ENCODE measurements at regions not wholly inside any gene's neighbourhood (a gene's known extent, or its start where the extent isn't known, plus 50 kb on each side); places are given as distances from the start of the nearest gene placed in this dataset.
A peak's percentile ranks its signal among the peaks of the same experiment; 100 is the strongest.
"Not testable (repeated sequence)": the region's sequence is repeated elsewhere in the genome, so short reads cannot be mapped to it uniquely, and the experiment has no call there.

GRCh38 chr4:4037399-4038138 is 189.2 kb downstream of the OTOP1 start:
- H3K27ac Mint-ChIP-seq; H3K9me3 Mint-ChIP-seq; H3K4me1 Mint-ChIP-seq (ENCODE audit: low read depth); ATAC-seq (replicated peaks in 1 of 2); H3K36me3 Mint-ChIP-seq (ENCODE audit: insufficient read depth in 2 of 2); H3K4me3 Mint-ChIP-seq; DNase-seq: not testable (repeated sequence)
- peaks cover 14% of the 10 kb centered on the region for H3K27me3 Mint-ChIP-seq (ENCODE audit: low read depth)

GRCh38 chr4:4045823-4046222 is 180.9 kb downstream of the OTOP1 start:
- H3K9me3 Mint-ChIP-seq; H3K27ac Mint-ChIP-seq; DNase-seq; H3K36me3 Mint-ChIP-seq (ENCODE audit: insufficient read depth in 2 of 2); ATAC-seq (replicated peaks in 1 of 2); H3K4me3 Mint-ChIP-seq: not testable (repeated sequence)
- Mint-ChIP-seq H3K4me1 (ENCODE audit: low read depth) (peaks cover 15% of the 10 kb centered on the region), H3K27me3 (ENCODE audit: low read depth) (peaks cover 42% of the 10 kb centered on the region)

- not testable (repeated sequence) for DNase-seq; H3K9me3 Mint-ChIP-seq; H3K36me3 Mint-ChIP-seq (ENCODE audit: insufficient read depth in 2 of 2); ATAC-seq (replicated peaks in 1 of 2); H3K27ac Mint-ChIP-seq; H3K4me3 Mint-ChIP-seq
- peaks cover 42% of the 10 kb centered on the region for H3K27me3 Mint-ChIP-seq (ENCODE audit: low read depth)
- peaks cover 15% of the 10 kb centered on the region for H3K4me1 Mint-ChIP-seq (ENCODE audit: low read depth)
Observed at GRCh38 chr4:4046686-4047085, 180.0 kb downstream of the OTOP1 start.

- Mint-ChIP-seq H3K4me3 (peak overlapping the region; percentile 41 to 57), H3K27me3 (ENCODE audit: low read depth) (peaks cover 42% of the 10 kb centered on the region), H3K4me1 (ENCODE audit: low read depth) (peaks cover 15% of the 10 kb centered on the region)
- not testable (repeated sequence) for DNase-seq; H3K9me3 Mint-ChIP-seq; H3K36me3 Mint-ChIP-seq (ENCODE audit: insufficient read depth in 2 of 2); H3K27ac Mint-ChIP-seq; ATAC-seq (replicated peaks in 1 of 2)
Observed at GRCh38 chr4:4047202-4047601, 179.5 kb downstream of the OTOP1 start.

GRCh38 chr4:4048227-4048626 is 178.5 kb downstream of the OTOP1 start:
- H3K9me3 Mint-ChIP-seq; DNase-seq; H3K27ac Mint-ChIP-seq; H3K36me3 Mint-ChIP-seq (ENCODE audit: insufficient read depth in 2 of 2); ATAC-seq (replicated peaks in 1 of 2): not testable (repeated sequence)
- Mint-ChIP-seq H3K4me3 (peak overlapping the region; percentile 15 to 66), H3K4me1 (ENCODE audit: low read depth) (peaks cover 15% of the 10 kb centered on the region), H3K27me3 (ENCODE audit: low read depth) (peaks cover 42% of the 10 kb centered on the region)

- DNase-seq; H3K9me3 Mint-ChIP-seq; H3K27ac Mint-ChIP-seq; ATAC-seq (replicated peaks in 1 of 2); H3K36me3 Mint-ChIP-seq (ENCODE audit: insufficient read depth in 2 of 2); H3K4me3 Mint-ChIP-seq: not testable (repeated sequence)
- H3K4me1 Mint-ChIP-seq (ENCODE audit: low read depth), result peaks cover 15% of the 10 kb centered on the region
- H3K27me3 Mint-ChIP-seq (ENCODE audit: low read depth), result peaks cover 27% of the 10 kb centered on the region
Observed at GRCh38 chr4:4050781-4051180, 175.9 kb downstream of the OTOP1 start.

- not testable (repeated sequence) for H3K36me3 Mint-ChIP-seq (ENCODE audit: insufficient read depth in 2 of 2); H3K27ac Mint-ChIP-seq; ATAC-seq (replicated peaks in 1 of 2); H3K9me3 Mint-ChIP-seq; H3K27me3 Mint-ChIP-seq (ENCODE audit: low read depth); H3K4me1 Mint-ChIP-seq (ENCODE audit: low read depth); H3K4me3 Mint-ChIP-seq; DNase-seq
Observed at GRCh38 chr4:4052933-4053332, 173.8 kb downstream of the OTOP1 start.

- H3K27ac Mint-ChIP-seq; H3K4me3 Mint-ChIP-seq; DNase-seq; H3K27me3 Mint-ChIP-seq (ENCODE audit: low read depth); H3K4me1 Mint-ChIP-seq (ENCODE audit: low read depth); ATAC-seq (replicated peaks in 1 of 2); H3K36me3 Mint-ChIP-seq (ENCODE audit: insufficient read depth in 2 of 2); H3K9me3 Mint-ChIP-seq: not testable (repeated sequence)
Observed at GRCh38 chr4:4057226-4057625, 169.5 kb downstream of the OTOP1 start.

GRCh38 chr4:4084171-4084570 is 142.6 kb downstream of the OTOP1 start:
- not testable (repeated sequence) for H3K36me3 Mint-ChIP-seq (ENCODE audit: insufficient read depth in 2 of 2); DNase-seq; H3K4me1 Mint-ChIP-seq (ENCODE audit: low read depth); ATAC-seq (replicated peaks in 1 of 2); H3K4me3 Mint-ChIP-seq; H3K9me3 Mint-ChIP-seq; H3K27ac Mint-ChIP-seq
- H3K27me3 Mint-ChIP-seq (ENCODE audit: low read depth), result peaks cover 18% of the 10 kb centered on the region

- not testable (repeated sequence) for H3K4me1 Mint-ChIP-seq (ENCODE audit: low read depth); H3K4me3 Mint-ChIP-seq; H3K27ac Mint-ChIP-seq; H3K9me3 Mint-ChIP-seq; DNase-seq; H3K36me3 Mint-ChIP-seq (ENCODE audit: insufficient read depth in 2 of 2); ATAC-seq (replicated peaks in 1 of 2); H3K27me3 Mint-ChIP-seq (ENCODE audit: low read depth)
Observed at GRCh38 chr4:4089716-4090419, 136.9 kb downstream of the OTOP1 start.

GRCh38 chr4:4090720-4091119 is 136.0 kb downstream of the OTOP1 start:
- H3K4me3 Mint-ChIP-seq; H3K9me3 Mint-ChIP-seq; H3K27ac Mint-ChIP-seq; DNase-seq; H3K27me3 Mint-ChIP-seq (ENCODE audit: low read depth); ATAC-seq (replicated peaks in 1 of 2); H3K4me1 Mint-ChIP-seq (ENCODE audit: low read depth); H3K36me3 Mint-ChIP-seq (ENCODE audit: insufficient read depth in 2 of 2): not testable (repeated sequence)

- not testable (repeated sequence) for H3K4me3 Mint-ChIP-seq; ATAC-seq (replicated peaks in 1 of 2); H3K27ac Mint-ChIP-seq; H3K27me3 Mint-ChIP-seq (ENCODE audit: low read depth); H3K36me3 Mint-ChIP-seq (ENCODE audit: insufficient read depth in 2 of 2); H3K4me1 Mint-ChIP-seq (ENCODE audit: low read depth); H3K9me3 Mint-ChIP-seq; DNase-seq
Observed at GRCh38 chr4:4092159-4092558, 134.6 kb downstream of the OTOP1 start.

GRCh38 chr4:4099610-4100009 is 127.1 kb downstream of the OTOP1 start:
- H3K36me3 Mint-ChIP-seq (ENCODE audit: insufficient read depth in 2 of 2); ATAC-seq (replicated peaks in 1 of 2); DNase-seq; H3K9me3 Mint-ChIP-seq; H3K4me3 Mint-ChIP-seq; H3K27ac Mint-ChIP-seq; H3K27me3 Mint-ChIP-seq (ENCODE audit: low read depth); H3K4me1 Mint-ChIP-seq (ENCODE audit: low read depth): not testable (repeated sequence)
